ENCODE measurements at regions not wholly inside any gene's neighbourhood (a gene's known extent, or its start where the extent isn't known, plus 50 kb on each side); places are given as distances from the start of the nearest gene placed in this dataset.

GRCh38 chr9:134565316-134565915 lies 76.2 kb upstream of the COL5A1 start:
- H3K27ac ChIP-seq: no peak overlapping the region
- H3K36me3 ChIP-seq: no peaks in the 10 kb centered on the region
- Mint-ChIP-seq H3K4me1 (no peaks in the 10 kb centered on the region), H3K27ac (no peak overlapping the region), H3K27me3 (ENCODE audit: insufficient read depth, low read depth) (peaks cover 7% of the 10 kb centered on the region), H3K36me3 (no peaks in the 10 kb centered on the region), H3K9me3 (peaks cover 9% of the 10 kb centered on the region), H3K4me3 (no peak overlapping the region)
- H3K4me3 ChIP-seq: no peak overlapping the region
- TF ChIP-seq EZH2phosphoT487 (IDR thresholded peaks at IDR 0.05) (no peak), EZH2 (IDR thresholded peaks at IDR 0.05) (no peak)
- TF ChIP-seq, protein P1, sequence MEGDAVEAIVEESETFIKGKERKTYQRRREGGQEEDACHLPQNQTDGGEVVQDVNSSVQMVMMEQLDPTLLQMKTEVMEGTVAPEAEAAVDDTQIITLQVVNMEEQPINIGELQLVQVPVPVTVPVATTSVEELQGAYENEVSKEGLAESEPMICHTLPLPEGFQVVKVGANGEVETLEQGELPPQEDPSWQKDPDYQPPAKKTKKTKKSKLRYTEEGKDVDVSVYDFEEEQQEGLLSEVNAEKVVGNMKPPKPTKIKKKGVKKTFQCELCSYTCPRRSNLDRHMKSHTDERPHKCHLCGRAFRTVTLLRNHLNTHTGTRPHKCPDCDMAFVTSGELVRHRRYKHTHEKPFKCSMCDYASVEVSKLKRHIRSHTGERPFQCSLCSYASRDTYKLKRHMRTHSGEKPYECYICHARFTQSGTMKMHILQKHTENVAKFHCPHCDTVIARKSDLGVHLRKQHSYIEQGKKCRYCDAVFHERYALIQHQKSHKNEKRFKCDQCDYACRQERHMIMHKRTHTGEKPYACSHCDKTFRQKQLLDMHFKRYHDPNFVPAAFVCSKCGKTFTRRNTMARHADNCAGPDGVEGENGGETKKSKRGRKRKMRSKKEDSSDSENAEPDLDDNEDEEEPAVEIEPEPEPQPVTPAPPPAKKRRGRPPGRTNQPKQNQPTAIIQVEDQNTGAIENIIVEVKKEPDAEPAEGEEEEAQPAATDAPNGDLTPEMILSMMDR (IDR thresholded peaks at IDR 0.05): no peak
- no peak overlapping the region for H3K9ac ChIP-seq
- no peak overlapping the region for H2AFZ ChIP-seq (replicated peaks)
- no peaks in the 10 kb centered on the region for H3K9me3 ChIP-seq (ENCODE audit: low read depth)
- DNase-seq (ENCODE audit: low spot score): no peak
- no peak overlapping the region for H3K4me2 ChIP-seq
- no peaks in the 10 kb centered on the region for H4K20me1 ChIP-seq (ENCODE audit: low read depth)
- no peaks in the 10 kb centered on the region for H3K27me3 ChIP-seq
- no peaks in the 10 kb centered on the region for H3K79me2 ChIP-seq (ENCODE audit: low read depth)
- no peaks in the 10 kb centered on the region for H3K4me1 ChIP-seq
- H3F3A ChIP-seq (ENCODE audit: low read depth): no peaks in the 10 kb centered on the region

DNA sequence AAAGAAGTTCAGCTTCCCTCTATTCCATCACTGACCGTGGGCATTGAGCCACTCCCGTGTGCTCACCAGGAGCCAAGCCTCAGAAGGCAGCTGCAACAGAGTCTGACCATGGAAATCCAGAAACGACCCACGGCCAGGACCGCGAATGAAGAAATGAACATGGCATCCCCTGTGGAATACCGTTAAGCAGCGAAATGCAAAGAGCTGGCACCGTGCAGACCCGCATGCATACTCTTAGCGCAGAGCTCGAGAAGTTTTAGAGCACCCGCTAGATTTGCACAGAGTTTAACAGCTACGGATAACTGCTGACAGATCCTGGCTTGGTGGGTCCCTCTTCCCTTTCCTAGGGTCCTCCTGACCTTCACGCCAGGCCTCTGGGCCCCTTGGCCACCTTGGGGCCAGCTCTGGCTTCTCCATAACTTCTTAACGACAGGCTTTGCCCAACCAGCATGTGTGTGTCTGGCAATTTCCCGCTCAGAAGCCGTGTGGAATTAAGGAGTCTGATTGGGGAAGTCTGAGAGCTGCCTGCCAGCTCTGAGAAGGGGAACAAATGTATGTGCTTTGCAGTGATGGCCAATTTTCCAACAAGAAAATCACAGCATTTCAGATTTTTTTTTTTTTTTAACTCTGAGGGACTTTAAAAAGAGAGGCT lies 75.3 kb upstream of the COL5A1 start:
- Histone ChIP-seq H3K36me3 (no peaks in the 10 kb centered on the region), H3K4me1 (no peaks in the 10 kb centered on the region), H3K9ac (no peak overlapping the region), H3K9me3 (ENCODE audit: low read depth) (no peaks in the 10 kb centered on the region), H4K20me1 (ENCODE audit: low read depth) (no peaks in the 10 kb centered on the region), H3K4me2 (no peak overlapping the region), H3F3A (ENCODE audit: low read depth) (no peaks in the 10 kb centered on the region), H3K27ac (no peak overlapping the region), H3K4me3 (no peak overlapping the region), H3K79me2 (ENCODE audit: low read depth) (no peaks in the 10 kb centered on the region), H2AFZ (replicated peaks) (no peak overlapping the region), H3K27me3 (no peaks in the 10 kb centered on the region)
- DNase-seq (ENCODE audit: low spot score): no peak
- Mint-ChIP-seq H3K27me3 (ENCODE audit: insufficient read depth, low read depth) (peaks cover 7% of the 10 kb centered on the region), H3K9me3 (peaks cover 9% of the 10 kb centered on the region), H3K4me1 (no peaks in the 10 kb centered on the region), H3K36me3 (no peaks in the 10 kb centered on the region), H3K27ac (no peak overlapping the region), H3K4me3 (no peak overlapping the region)
- TF ChIP-seq EZH2phosphoT487 (IDR thresholded peaks at IDR 0.05) (no peak), EZH2 (IDR thresholded peaks at IDR 0.05) (no peak)
- TF ChIP-seq, protein P1 (IDR thresholded peaks at IDR 0.05): no peak

DNA sequence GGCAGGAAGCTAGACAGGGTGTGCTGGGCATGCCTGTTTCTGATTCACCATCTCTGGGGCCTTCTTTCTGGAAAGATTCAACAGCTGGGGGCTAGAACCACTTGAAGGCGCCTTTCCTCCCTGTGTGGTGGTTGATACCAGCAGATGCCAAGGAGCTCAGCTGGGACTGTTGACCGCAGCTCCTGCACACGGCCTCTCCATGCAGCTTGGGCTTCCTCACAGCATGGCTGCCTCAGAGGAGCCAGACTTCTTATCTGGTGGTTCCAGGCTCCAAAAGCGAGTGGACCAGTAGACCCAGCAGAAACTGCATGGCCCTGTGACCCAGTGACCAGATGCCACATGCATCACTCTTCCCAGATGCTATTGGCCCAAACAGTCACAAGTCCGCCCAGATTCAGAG lies 74.7 kb upstream of the COL5A1 start:
- H3K27me3 Mint-ChIP-seq (ENCODE audit: insufficient read depth, low read depth): peaks cover 9% of the 10 kb centered on the region
- DNase-seq (ENCODE audit: low spot score): no peak
- H3K79me2 ChIP-seq (ENCODE audit: low read depth): no peaks in the 10 kb centered on the region
- no peaks in the 10 kb centered on the region for H3K27me3 ChIP-seq
- no peak overlapping the region for H2AFZ ChIP-seq (replicated peaks)
- H3K4me3 ChIP-seq: no peak overlapping the region
- TF ChIP-seq, protein P1 (IDR thresholded peaks at IDR 0.05): no peak
- no peak for TF ChIP-seq EZH2 (IDR thresholded peaks at IDR 0.05)
- no peak for TF ChIP-seq EZH2phosphoT487 (IDR thresholded peaks at IDR 0.05)
- H3K9ac ChIP-seq: no peak overlapping the region
- H3K9me3 Mint-ChIP-seq: peaks cover 9% of the 10 kb centered on the region
- no peak overlapping the region for H3K27ac ChIP-seq
- H4K20me1 ChIP-seq (ENCODE audit: low read depth): no peaks in the 10 kb centered on the region
- H3K4me2 ChIP-seq: no peak overlapping the region
- no peaks in the 10 kb centered on the region for H3K9me3 ChIP-seq (ENCODE audit: low read depth)
- no peaks in the 10 kb centered on the region for H3K36me3 ChIP-seq
- no peaks in the 10 kb centered on the region for H3K36me3 Mint-ChIP-seq
- H3K27ac Mint-ChIP-seq: no peak overlapping the region
- no peaks in the 10 kb centered on the region for H3K4me1 Mint-ChIP-seq
- H3K4me3 Mint-ChIP-seq: no peak overlapping the region
- no peaks in the 10 kb centered on the region for H3K4me1 ChIP-seq
- H3F3A ChIP-seq (ENCODE audit: low read depth): no peaks in the 10 kb centered on the region
